CD14-positive monocyte (primary cell): ENCODE measurements at regions not wholly inside any gene's neighbourhood (a gene's known extent, or its start where the extent isn't known, plus 50 kb on each side); places are given as distances from the start of the nearest gene placed in this dataset.

ENCODE experiments used
- DNase-seq, 3 donors: peaks; one replicate each; pipeline ENCODE4 v3.0.0-alpha.2; 2011 to 2022
- H2AFZ ChIP-seq: 2 replicates; pipeline ENCODE4 v1.6.0; 2012; ENCODE audit warnings: mild to moderate bottlenecking, low read depth, low read length, inconsistent platforms; ENCODE audit not compliant: insufficient read depth, poor library complexity, severe bottlenecking
- H3K27ac ChIP-seq, 2 donors: 1 replicate in 1 of 2; 2 replicates in 1 of 2; pipeline ENCODE4 v1.5.1; 2012 to 2013; ENCODE audit warnings: low read length in 2 of 2, control low read depth in 1 of 2, inconsistent platforms in 1 of 2, low read depth in 1 of 2, mild to moderate bottlenecking in 1 of 2
- H3K27me3 ChIP-seq, 2 donors: one replicate each; pipeline versions ENCODE4 v1.6.0 to v1.6.1; 2011 to 2013; ENCODE audit warnings: low read length in 2 of 2; ENCODE audit not compliant: control insufficient read depth in 2 of 2, insufficient read depth in 2 of 2
- H3K36me3 ChIP-seq, 2 donors: replicated peaks in 1 of 2; 1 replicate in 1 of 2; 2 replicates in 1 of 2; pipeline versions ENCODE4 v1.5.1 to v1.6.1; 2012 to 2013; ENCODE audit warnings: low read length in 2 of 2, control low read depth in 1 of 2, inconsistent platforms in 1 of 2, mild to moderate bottlenecking in 1 of 2; ENCODE audit not compliant: insufficient read depth in 2 of 2, control insufficient read depth in 1 of 2
- H3K4me1 ChIP-seq, 2 donors: 1 replicate in 1 of 2; 2 replicates in 1 of 2; pipeline versions ENCODE4 v1.5.1 to v1.6.1; 2012 to 2013; ENCODE audit warnings: low read length in 2 of 2, control low read depth in 1 of 2, inconsistent platforms in 1 of 2, mild to moderate bottlenecking in 1 of 2, moderate library complexity in 1 of 2; ENCODE audit not compliant: insufficient read depth in 2 of 2, control insufficient read depth in 1 of 2
- H3K4me2 ChIP-seq: replicated peaks from 2 replicates; pipeline ENCODE3; 2012; ENCODE audit warnings: low read length, moderate library complexity, mild to moderate bottlenecking; ENCODE audit not compliant: poor library complexity, severe bottlenecking; ENCODE audit errors: extremely low read depth
- H3K4me3 ChIP-seq, 3 experiments: fragments of 200-600 bp in 1 of 3; sonication (generic) in 1 of 3; replicated peaks in 1 of 3; 1 replicate in 2 of 3; 2 replicates in 1 of 3; pipeline ENCODE4 v1.5.1; 2011 to 2013; ENCODE audit warnings: low read length in 3 of 3, mild to moderate bottlenecking in 3 of 3, control low read depth in 2 of 3, low read depth in 2 of 3, inconsistent platforms in 1 of 3, moderate library complexity in 1 of 3
- H3K79me2 ChIP-seq: 2 replicates; pipeline ENCODE4 v1.6.0; 2012; ENCODE audit warnings: mild to moderate bottlenecking, control low read depth, inconsistent platforms, low read length, moderate library complexity; ENCODE audit not compliant: insufficient read depth
- H3K9ac ChIP-seq: 2 replicates; pipeline ENCODE4 v1.6.0; 2017; ENCODE audit warnings: low read length, mild to moderate bottlenecking; ENCODE audit not compliant: insufficient read depth, poor library complexity, severe bottlenecking
- H3K9me3 ChIP-seq, 2 donors: replicated peaks in 1 of 2; 1 replicate in 1 of 2; 2 replicates in 1 of 2; pipeline versions ENCODE4 v1.5.1 to v1.6.1; 2012 to 2013; ENCODE audit warnings: low read length in 2 of 2, control low read depth in 1 of 2; ENCODE audit not compliant: control insufficient read depth in 1 of 2, insufficient read depth in 1 of 2
- H4K20me1 ChIP-seq: 2 replicates; pipeline ENCODE4 v1.6.0; 2012; ENCODE audit warnings: mild to moderate bottlenecking, low read length, control low read depth, moderate library complexity; ENCODE audit not compliant: insufficient read depth
- H3K27ac Mint-ChIP-seq, 7 donors: one replicate each; pipeline ENCODE4 v1.8.0; 2020; ENCODE audit warnings: mild to moderate bottlenecking in 7 of 7, mixed read lengths in 7 of 7, moderate library complexity in 6 of 7, inconsistent platforms in 2 of 7
- H3K27me3 Mint-ChIP-seq, 3 donors: one replicate each; pipeline ENCODE4 v1.8.0; 2021 to 2022; ENCODE audit warnings: low read depth in 3 of 3, mild to moderate bottlenecking in 3 of 3, mixed read lengths in 3 of 3, moderate library complexity in 3 of 3, inconsistent platforms in 1 of 3
- H3K36me3 Mint-ChIP-seq, 2 donors: one replicate each; pipeline ENCODE4 v1.8.0; 2020; ENCODE audit warnings: mixed read lengths in 2 of 2, inconsistent platforms in 1 of 2, mild to moderate bottlenecking in 1 of 2
- H3K4me1 Mint-ChIP-seq: one replicate; pipeline ENCODE4 v1.8.0; 2020; ENCODE audit warnings: mild to moderate bottlenecking, mixed read lengths
- H3K4me3 Mint-ChIP-seq, 2 donors: one replicate each; pipeline ENCODE4 v1.8.0; 2020; ENCODE audit warnings: mild to moderate bottlenecking in 2 of 2, mixed read lengths in 2 of 2, moderate library complexity in 1 of 2
- H3K9me3 Mint-ChIP-seq, 7 donors: one replicate each; pipeline ENCODE4 v1.8.0; 2020 to 2022; ENCODE audit warnings: mixed read lengths in 7 of 7, mild to moderate bottlenecking in 6 of 7, moderate library complexity in 6 of 7, inconsistent platforms in 2 of 7
- CTCF ChIP-seq: fragments of 200-600 bp; IDR thresholded peaks from one replicate; pipeline ENCODE4 v1.8.0; 2022; ENCODE audit warnings: antibody characterized with exemption, mild to moderate bottlenecking
- WGBS: methylation state at CpG from one replicate; pipeline ENCODE4 v1.1.5; 2013; ENCODE audit warnings: missing lambda C conversion rate; ENCODE audit not compliant: insufficient coverage; 5-methylcytosine and 5-hydroxymethylcytosine counted together
- intact Hi-C, 2 donors: fragments of 100-400 bp; cut with micrococcal nuclease; formaldehyde crosslinking; loops; one replicate each; pipeline versions ENCODE4 v1.15.0 to v1.15.1; 2023

- Histone ChIP-seq H3K27me3 (no peaks in the 10 kb centered on the region), H3K4me3 (no peak overlapping the region), H3K4me2 (no peak overlapping the region), H2AFZ (no peak overlapping the region), H3K27ac (no peak overlapping the region), H3K4me1 (no peaks in the 10 kb centered on the region), H3K36me3 (no peaks in the 10 kb centered on the region), H3K9ac (no peak overlapping the region), H3K79me2 (no peaks in the 10 kb centered on the region), H4K20me1 (no peaks in the 10 kb centered on the region), H3K9me3 (no peaks in the 10 kb centered on the region)
- H3K9me3 Mint-ChIP-seq = peaks cover 0 to 18% (median 6%) of the 10 kb centered on the region in 7 donors
- H3K27ac Mint-ChIP-seq = no peak overlapping the region
- H3K4me3 Mint-ChIP-seq = no peak overlapping the region
- 79% methylated on average over 4 of the region's 5 CpGs for WGBS
- peaks cover 3 to 5% (median 4%) of the 10 kb centered on the region in 3 donors for H3K27me3 Mint-ChIP-seq
- TF ChIP-seq CTCF = no peak
- no peaks in the 10 kb centered on the region for H3K36me3 Mint-ChIP-seq
- intact Hi-C loops = no loop called here
- DNase-seq = no peak
- no peaks in the 10 kb centered on the region for H3K4me1 Mint-ChIP-seq
These were observed 109.1 kb downstream of the CYP26B1 start for GRCh38 chr2:72038524-72038923.

DNA sequence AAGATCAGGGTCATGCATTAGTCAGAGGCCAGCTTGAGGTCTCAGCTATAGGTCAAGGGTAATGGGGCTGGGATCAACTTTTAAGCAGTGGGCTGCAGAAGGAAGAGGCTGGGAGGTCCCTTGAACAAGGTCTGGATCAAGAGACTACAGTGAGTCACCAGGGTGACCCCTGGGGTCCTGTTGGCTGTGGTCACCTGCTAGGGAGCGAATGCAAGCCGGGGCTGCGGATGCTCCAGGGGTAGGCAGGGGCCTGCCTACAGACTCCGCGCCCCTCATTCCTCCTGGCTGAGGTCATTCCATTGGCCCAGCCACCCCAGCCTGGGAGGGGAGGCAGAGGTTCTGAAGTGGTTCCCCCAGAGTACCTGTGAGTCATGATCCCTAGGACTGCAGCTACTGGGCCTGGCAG, 110.4 kb downstream of the CYP26B1 start:
- no peaks in the 10 kb centered on the region for H3K4me1 ChIP-seq
- Mint-ChIP-seq H3K27me3 (peaks cover 3 to 5% (median 4%) of the 10 kb centered on the region in 3 donors), H3K9me3 (peaks cover 0 to 13% (median 3%) of the 10 kb centered on the region in 7 donors), H3K4me3 (no peak overlapping the region), H3K36me3 (no peaks in the 10 kb centered on the region), H3K27ac (no peak overlapping the region), H3K4me1 (no peaks in the 10 kb centered on the region)
- no peak overlapping the region for H3K27ac ChIP-seq
- intact Hi-C loops = no loop called here
- H3K9ac ChIP-seq = no peak overlapping the region
- no peak overlapping the region for H2AFZ ChIP-seq
- DNase-seq = no peak
- no peak overlapping the region for H3K4me2 ChIP-seq
- TF ChIP-seq CTCF = no peak
- no peaks in the 10 kb centered on the region for H3K27me3 ChIP-seq
- 98% methylated on average over 5 of the region's 5 CpGs for WGBS
- no peaks in the 10 kb centered on the region for H3K36me3 ChIP-seq
- no peaks in the 10 kb centered on the region for H4K20me1 ChIP-seq
- no peaks in the 10 kb centered on the region for H3K9me3 ChIP-seq
- no peaks in the 10 kb centered on the region for H3K79me2 ChIP-seq
- H3K4me3 ChIP-seq = no peak overlapping the region
